IMR-90 (cell line): ENCODE measurements at regions not wholly inside any gene's neighbourhood (a gene's known extent, or its start where the extent isn't known, plus 50 kb on each side); places are given as distances from the start of the nearest gene placed in this dataset.

Experiments
- ATAC-seq: fragments of 200-7000 bp; cut with Tn5 transposase; 2 replicates; pipeline ENCODE4 v1.9.1; 2020; ENCODE audit warnings: low read depth, mild to moderate bottlenecking, moderate library complexity
- BruUV-seq: library from RNA; stranded (reverse); fragments of 400-500 nt; replicated peaks from 2 replicates; lab custom pipeline; 2021; lab: Mats Ljungman, UMichigan
- CTCF ChIA-PET: fragments of 300-600 bp; formaldehyde crosslinking; extraction: SDS; loops from one replicate; lab custom pipeline; 2021; ENCODE audit warnings: antibody characterized with exemption; lab: Yijun Ruan, JAX
- POLR2A ChIA-PET: fragments of 300-600 bp; sonication (Branson Sonifier 250); formaldehyde crosslinking; loops from one replicate; lab custom pipeline; 2022; ENCODE audit warnings: antibody characterized with exemption; ENCODE audit not compliant: unreplicated experiment; lab: Charles Lee
- DNase-seq: peaks from one replicate; pipeline ENCODE4 v3.0.0; 2013
- H2AFZ ChIP-seq: replicated peaks from 2 replicates; pipeline ENCODE3; 2013; ENCODE audit warnings: low read length, mild to moderate bottlenecking; ENCODE audit not compliant: poor library complexity
- H2AK5ac ChIP-seq: 2 replicates; pipeline ENCODE4 v1.6.1; 2013; ENCODE audit warnings: low read depth, low read length, inconsistent platforms
- H2AK9ac ChIP-seq: replicated peaks from 2 replicates; pipeline ENCODE3; 2013; ENCODE audit warnings: mild to moderate bottlenecking, low read depth, low read length, moderate library complexity; ENCODE audit not compliant: poor library complexity
- H2BK120ac ChIP-seq: 2 replicates; pipeline ENCODE4 v1.6.1; 2013; ENCODE audit warnings: low read depth, low read length, inconsistent platforms
- H2BK15ac ChIP-seq: 3 replicates; pipeline ENCODE4 v1.6.1; 2013; ENCODE audit warnings: low read depth, low read length, inconsistent platforms
- H2BK20ac ChIP-seq: 2 replicates; pipeline ENCODE4 v1.6.1; 2013; ENCODE audit warnings: low read depth, mild to moderate bottlenecking, inconsistent platforms, low read length, moderate library complexity
- H2BK5ac ChIP-seq: 2 replicates; pipeline ENCODE4 v1.6.1; 2013; ENCODE audit warnings: mild to moderate bottlenecking, low read depth, low read length, inconsistent platforms; ENCODE audit not compliant: poor library complexity, severe bottlenecking
- H3K14ac ChIP-seq: replicated peaks from 2 replicates; pipeline ENCODE4 v1.6.1; 2013; ENCODE audit warnings: low read depth, low read length, inconsistent platforms
- H3K18ac ChIP-seq: 2 replicates; pipeline ENCODE4 v1.6.1; 2013; ENCODE audit warnings: low read depth, low read length, control low read depth
- H3K23ac ChIP-seq: 2 replicates; pipeline ENCODE4 v1.6.1; 2013; ENCODE audit warnings: low read depth, low read length, inconsistent platforms
- H3K27ac ChIP-seq: 2 replicates; pipeline ENCODE4 v1.5.1; 2013; ENCODE audit warnings: mild to moderate bottlenecking, control low read depth, low read length; ENCODE audit not compliant: insufficient read depth
- H3K27me3 ChIP-seq: 2 replicates; pipeline ENCODE4 v1.6.1; 2013; ENCODE audit warnings: low read length; ENCODE audit not compliant: control insufficient read depth, insufficient read depth
- H3K36me3 ChIP-seq: 2 replicates; pipeline ENCODE4 v1.6.1; 2013; ENCODE audit warnings: low read length, mixed read lengths; ENCODE audit not compliant: control insufficient read depth, insufficient read depth
- H3K4ac ChIP-seq: 2 replicates; pipeline ENCODE4 v1.6.1; 2013; ENCODE audit warnings: low read depth, low read length, inconsistent platforms
- H3K4me1 ChIP-seq: 2 replicates; pipeline ENCODE4 v1.6.1; 2013; ENCODE audit warnings: low read length, mixed read lengths; ENCODE audit not compliant: control insufficient read depth, insufficient read depth
- H3K4me2 ChIP-seq: 2 replicates; pipeline ENCODE4 v1.6.1; 2013; ENCODE audit warnings: low read depth, mild to moderate bottlenecking, control low read depth, low read length, moderate library complexity
- H3K4me3 ChIP-seq: 2 replicates; pipeline ENCODE4 v1.5.1; 2013; ENCODE audit warnings: low read depth, mild to moderate bottlenecking, control low read depth, low read length, moderate library complexity; ENCODE audit not compliant: insufficient read depth
- H3K56ac ChIP-seq: 2 replicates; pipeline ENCODE4 v1.6.1; 2013; ENCODE audit warnings: low read length, inconsistent platforms; ENCODE audit not compliant: insufficient read depth; ENCODE audit errors: extremely low read depth
- H3K79me1 ChIP-seq, 2 experiments: 2 replicates each; pipeline ENCODE4 v1.6.1; 2013; ENCODE audit warnings: low read length in 2 of 2, inconsistent platforms in 1 of 2, low read depth in 1 of 2
- H3K9ac ChIP-seq: 2 replicates; pipeline ENCODE4 v1.6.1; 2013; ENCODE audit warnings: low read depth, low read length, control low read depth
- H3K9me1 ChIP-seq: 2 replicates; pipeline ENCODE4 v1.6.1; 2013; ENCODE audit warnings: low read length, inconsistent platforms; ENCODE audit not compliant: insufficient read depth
- H3K9me3 ChIP-seq: 2 replicates; pipeline ENCODE4 v1.6.1; 2013; ENCODE audit warnings: low read length; ENCODE audit not compliant: control insufficient read depth, insufficient read depth
- H4K20me1 ChIP-seq: 2 replicates; pipeline ENCODE4 v1.6.1; 2013; ENCODE audit warnings: low read length, inconsistent platforms; ENCODE audit not compliant: insufficient read depth
- H4K5ac ChIP-seq: 2 replicates; pipeline ENCODE4 v1.6.1; 2013; ENCODE audit warnings: mild to moderate bottlenecking, low read depth, low read length, control low read depth
- H4K8ac ChIP-seq, 2 experiments: 2 replicates each; pipeline ENCODE4 v1.6.1; 2013; ENCODE audit warnings: low read depth in 2 of 2, low read length in 2 of 2, control low read depth in 1 of 2, inconsistent platforms in 1 of 2
- H4K91ac ChIP-seq: 2 replicates; pipeline ENCODE4 v1.6.1; 2013; ENCODE audit warnings: low read depth, low read length, inconsistent platforms; ENCODE audit not compliant: insufficient read depth
- BHLHE40 ChIP-seq: fragments of 150-350 bp; IDR thresholded peaks from 2 replicates; pipeline ENCODE4 v1.6.1; 2016; ENCODE audit warnings: mild to moderate bottlenecking, low read depth, low read length
- CHD1 ChIP-seq: IDR thresholded peaks from 2 replicates; pipeline ENCODE4 v1.6.1; 2012; ENCODE audit warnings: low read depth, low read length, improper control_type of control experiment
- CTCF ChIP-seq: conservative IDR thresholded peaks from 2 replicates; pipeline ENCODE4 v1.5.1; 2012; ENCODE audit warnings: mild to moderate bottlenecking, low read depth, low read length, improper control_type of control experiment
- FOS ChIP-seq: fragments of 150-350 bp; IDR thresholded peaks from 2 replicates; pipeline ENCODE4 v1.6.1; 2016; ENCODE audit warnings: low read depth, low read length
- MAFK ChIP-seq: IDR thresholded peaks from 2 replicates; pipeline ENCODE4 v1.6.1; 2012; ENCODE audit warnings: low read depth, low read length, improper control_type of control experiment
- MAZ ChIP-seq: IDR thresholded peaks from 2 replicates; pipeline ENCODE4 v1.6.1; 2012; ENCODE audit warnings: low read depth, mild to moderate bottlenecking, low read length, improper control_type of control experiment, moderate library complexity, borderline replicate concordance
- NFE2L2 ChIP-seq: fragments of 150-350 bp; IDR thresholded peaks from 2 replicates; pipeline ENCODE4 v1.6.1; 2016; ENCODE audit warnings: low read depth, mild to moderate bottlenecking, low read length
- POLR2A ChIP-seq: IDR thresholded peaks from 2 replicates; pipeline ENCODE4 v1.6.1; 2012; ENCODE audit warnings: mild to moderate bottlenecking, low read depth, low read length
- RAD21 ChIP-seq: IDR thresholded peaks from 2 replicates; pipeline ENCODE4 v1.6.1; 2012; ENCODE audit warnings: low read length, improper control_type of control experiment
- RCOR1 ChIP-seq: IDR thresholded peaks from 2 replicates; pipeline ENCODE4 v1.6.1; 2012; ENCODE audit warnings: mild to moderate bottlenecking, low read length, improper control_type of control experiment; ENCODE audit not compliant: insufficient replicate concordance
- RFX5 ChIP-seq: IDR thresholded peaks from 2 replicates; pipeline ENCODE4 v1.8.0; 2012; ENCODE audit warnings: low read depth, mild to moderate bottlenecking, low read length, moderate library complexity
- USF2 ChIP-seq: fragments of 150-350 bp; IDR thresholded peaks from 2 replicates; pipeline ENCODE4 v1.6.1; 2017; ENCODE audit warnings: mild to moderate bottlenecking, antibody characterized with exemption, low read length, low read depth
- WGBS, 2 experiments: methylation state at CpG; one replicate each; pipeline versions ENCODE4 v1.1.5 to v1.1.7; 2013; ENCODE audit warnings: missing lambda C conversion rate in 2 of 2; ENCODE audit not compliant: insufficient read length in 1 of 2; ENCODE audit errors: extremely low coverage in 2 of 2; 5-methylcytosine and 5-hydroxymethylcytosine counted together
- dilution Hi-C: fragments of 300-500 bp; cut with HindIII; formaldehyde crosslinking; loops from one replicate; pipeline ENCODE4 v1.14.3; 2018; ENCODE audit warnings: low sequenced_read_pairs; ENCODE audit not compliant: unreplicated experiment
- in situ Hi-C: fragments of 300-500 bp; cut with MboI; formaldehyde crosslinking; loops from 3 replicates; pipeline ENCODE4 v1.14.3; 2019; ENCODE audit warnings: low sequenced_read_pairs, inconsistent platforms, mixed read lengths
- intact Hi-C: fragments of 100-400 bp; cut with micrococcal nuclease; formaldehyde crosslinking; loops from 2 replicates; pipeline ENCODE4 v1.10.0; 2022
- TF ChIP-seq, protein P1 (sequence below): fragments of 150-350 bp; IDR thresholded peaks from 2 replicates; pipeline ENCODE4 v1.6.1; 2016; ENCODE audit warnings: low read depth, mild to moderate bottlenecking, low read length, moderate library complexity, borderline replicate concordance

DNA sequence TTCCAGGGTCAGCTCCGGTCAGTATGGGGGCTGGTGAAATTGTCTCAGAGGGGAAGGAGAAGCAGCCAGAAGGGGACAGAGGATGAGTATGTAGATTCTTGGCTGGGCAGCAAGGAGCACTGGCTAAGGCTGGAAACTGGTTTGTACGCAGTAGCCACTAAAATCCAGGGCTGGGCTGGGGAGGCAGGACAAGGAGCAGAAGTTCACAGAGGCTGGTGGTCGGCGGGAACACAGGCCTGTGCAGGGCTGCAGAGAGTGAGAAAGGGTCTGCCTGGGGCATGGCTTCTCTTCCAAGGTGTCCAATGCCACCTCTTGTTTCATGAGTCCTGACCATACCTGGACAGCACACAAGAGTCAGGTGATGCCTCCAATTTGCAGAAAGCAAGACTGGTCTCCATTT lies 94.4 kb upstream of the HDAC4 start:
- H2BK120ac ChIP-seq, result no peak overlapping the region
- no TSS peak for BruUV-seq
- no peak overlapping the region for H3K4me2 ChIP-seq
- H3K9me1 ChIP-seq, result no peaks in the 10 kb centered on the region
- dilution Hi-C loops (no loop called here), intact Hi-C loops (no loop called here), in situ Hi-C loops (no loop called here)
- H4K91ac ChIP-seq, result no peak overlapping the region
- H3K27ac ChIP-seq, result no peak overlapping the region
- no peak overlapping the region for H2AK9ac ChIP-seq
- H2AK5ac ChIP-seq, result no peak overlapping the region
- TF ChIP-seq, protein P1, sequence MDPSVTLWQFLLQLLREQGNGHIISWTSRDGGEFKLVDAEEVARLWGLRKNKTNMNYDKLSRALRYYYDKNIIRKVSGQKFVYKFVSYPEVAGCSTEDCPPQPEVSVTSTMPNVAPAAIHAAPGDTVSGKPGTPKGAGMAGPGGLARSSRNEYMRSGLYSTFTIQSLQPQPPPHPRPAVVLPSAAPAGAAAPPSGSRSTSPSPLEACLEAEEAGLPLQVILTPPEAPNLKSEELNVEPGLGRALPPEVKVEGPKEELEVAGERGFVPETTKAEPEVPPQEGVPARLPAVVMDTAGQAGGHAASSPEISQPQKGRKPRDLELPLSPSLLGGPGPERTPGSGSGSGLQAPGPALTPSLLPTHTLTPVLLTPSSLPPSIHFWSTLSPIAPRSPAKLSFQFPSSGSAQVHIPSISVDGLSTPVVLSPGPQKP, result no peak
- TF ChIP-seq USF2 (no peak), RFX5 (no peak), CHD1 (no peak), FOS (no peak), RCOR1 (no peak), MAFK (no peak), POLR2A (no peak), MAZ (no peak), RAD21 (no peak), BHLHE40 (no peak), CTCF (no peak), NFE2L2 (no peak)
- H3K18ac ChIP-seq, result no peak overlapping the region
- H3K27me3 ChIP-seq, result no peaks in the 10 kb centered on the region; the same call in 1 of the 2 replicates
- ATAC-seq (no peak), DNase-seq (no peak)
- no peaks in the 10 kb centered on the region for H3K79me1 ChIP-seq
- H3K4me3 ChIP-seq, result no peak overlapping the region
- H3K9ac ChIP-seq, result no peak overlapping the region
- 86% methylated on average over 4 of the region's 4 CpGs; no CpG with 5 or more reads in 1 of the 2 experiments for WGBS, 2 experiments
- no peak overlapping the region for H3K56ac ChIP-seq
- H3K9me3 ChIP-seq, result peaks cover 5% of the 10 kb centered on the region
- H2BK15ac ChIP-seq, result no peak overlapping the region
- H2AFZ ChIP-seq, result no peak overlapping the region
- no peak overlapping the region for H3K23ac ChIP-seq
- H4K5ac ChIP-seq, result no peak overlapping the region
- H3K4me1 ChIP-seq, result no peaks in the 10 kb centered on the region
- no peak overlapping the region for H4K8ac ChIP-seq
- ChIA-PET CTCF (no interaction called here), POLR2A (no interaction called here)
- no peak overlapping the region for H2BK5ac ChIP-seq
- H3K36me3 ChIP-seq, result no peaks in the 10 kb centered on the region
- no peak overlapping the region for H2BK20ac ChIP-seq
- no peaks in the 10 kb centered on the region for H4K20me1 ChIP-seq
- H3K14ac ChIP-seq, result no peak overlapping the region
- no peak overlapping the region for H3K4ac ChIP-seq
